ENCODE measurements at regions not wholly inside any gene's neighbourhood (a gene's known extent, or its start where the extent isn't known, plus 50 kb on each side); places are given as distances from the start of the nearest gene placed in this dataset.

GRCh38 chr9:135000647-135001245 lies 83.0 kb upstream of the FCN1 start:
- TF ChIP-seq EGR1 (IDR thresholded peaks at IDR 0.05; ENCODE audit: low read depth) (no peak), CTCF (IDR thresholded peaks at IDR 0.05 in 2 of 3, conservative IDR thresholded peaks at IDR 0.05 in 1 of 3; ENCODE audit: borderline replicate concordance in 1 of 3, insufficient read depth in 1 of 3, low read depth in 2 of 3, low read length in 2 of 3) (no peak), POLR2AphosphoS5 (IDR thresholded peaks at IDR 0.05; ENCODE audit: low read depth, low read length) (no peak), TCF7L2 (IDR thresholded peaks at IDR 0.05; ENCODE audit: borderline replicate concordance, extremely low read depth, insufficient read depth, insufficient read length) (no peak), POLR2A (IDR thresholded peaks at IDR 0.05; ENCODE audit: borderline replicate concordance, extremely low read depth, insufficient read depth, insufficient read length) (no peak), ZBTB33 (IDR thresholded peaks at IDR 0.05; ENCODE audit: extremely low read depth, insufficient replicate concordance, low read length) (no peak), SRF (IDR thresholded peaks at IDR 0.05; ENCODE audit: low read depth) (no peak), MAX (IDR thresholded peaks at IDR 0.05) (no peak), EZH2 (IDR thresholded peaks at IDR 0.05) (no peak)

Data from HCT116 (cell line).